NCI-H2196 (cell line): ENCODE measurements at regions not wholly inside any gene's neighbourhood (a gene's known extent, or its start where the extent isn't known, plus 50 kb on each side); places are given as distances from the start of the nearest gene placed in this dataset.

Experiments
- DNase-seq: peaks from one replicate; lab custom pipeline; 2025; ENCODE audit not compliant: unreplicated experiment; lab: John Stamatoyannopoulos, UW

DNA sequence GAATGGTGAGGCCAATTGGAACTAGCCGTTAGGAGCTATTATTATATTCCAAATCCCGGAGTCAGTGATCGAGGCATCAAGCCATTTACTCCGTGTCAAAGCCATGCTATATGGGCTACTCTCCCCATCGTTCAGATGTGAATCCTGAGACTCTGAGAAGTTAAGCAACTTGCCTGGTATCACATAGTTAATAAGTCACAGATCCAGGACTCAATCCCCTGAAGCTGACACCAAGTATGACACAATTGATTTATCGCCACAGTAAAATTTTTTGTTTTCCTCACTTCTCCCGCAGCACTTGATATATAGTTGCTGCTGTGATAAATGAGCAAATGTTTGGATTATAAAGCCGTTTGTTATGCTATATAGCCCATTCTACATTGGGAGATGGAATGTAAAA is 50.8 kb upstream of the TSHZ2 start:
- DNase-seq = no peak

DNA sequence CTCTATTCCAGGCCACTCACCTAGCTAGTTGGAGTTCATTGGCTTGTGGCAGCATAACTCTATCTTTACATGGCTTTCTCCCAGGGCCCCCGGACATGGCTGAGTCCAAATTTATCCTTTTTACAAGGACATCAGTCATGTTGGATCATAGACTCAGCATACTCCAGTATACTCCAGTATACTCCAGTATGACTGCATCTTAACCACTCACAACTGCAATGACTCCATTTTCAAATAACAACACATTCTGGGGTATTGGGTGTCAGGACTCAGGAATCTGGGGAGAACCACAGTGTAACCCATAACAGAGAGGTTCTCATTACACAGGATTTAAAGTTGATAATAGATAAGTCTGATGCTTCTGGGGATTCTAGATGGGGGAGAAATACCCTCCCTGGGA is 53.8 kb upstream of the TSHZ2 start:
- no peak for DNase-seq

DNA sequence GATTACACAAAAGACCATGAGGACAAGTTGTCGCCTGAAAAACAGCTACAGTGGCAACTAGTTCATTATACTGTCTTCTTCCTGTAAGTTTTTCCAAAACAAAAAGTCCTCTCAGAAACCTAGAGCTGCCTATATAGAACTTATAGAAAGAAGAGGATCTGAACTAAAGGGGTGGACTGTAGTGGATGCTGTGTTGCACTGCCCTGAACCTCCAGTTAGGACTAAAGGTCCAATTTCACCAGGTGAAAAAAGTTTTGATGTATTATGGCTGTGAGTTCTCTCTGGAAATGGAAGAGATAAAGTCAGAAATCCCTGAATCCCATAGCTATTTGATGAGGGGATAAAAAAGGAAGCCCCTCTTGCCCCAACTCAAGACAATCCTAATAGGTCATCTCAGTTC is 56.6 kb upstream of the TSHZ2 start:
- no peak for DNase-seq

DNA sequence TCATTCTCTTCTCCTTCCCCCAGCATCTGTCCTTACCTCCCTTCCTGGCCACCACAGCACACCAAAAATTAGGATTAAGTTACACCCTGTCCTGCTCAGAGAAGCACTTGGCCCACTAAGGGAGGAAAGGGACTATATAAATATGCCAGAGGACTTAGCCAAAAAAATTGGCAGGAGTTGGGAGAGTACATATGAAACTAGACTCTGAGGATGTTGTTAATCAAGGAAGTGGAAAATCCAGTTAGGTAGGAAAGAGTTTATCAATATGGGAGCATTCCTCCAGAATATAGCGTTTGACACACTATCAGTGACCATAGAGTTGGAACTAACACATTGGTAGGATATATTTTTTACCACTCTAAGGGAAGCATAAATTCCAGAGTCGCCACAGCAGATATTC is 57.3 kb upstream of the TSHZ2 start:
- no peak for DNase-seq

- DNase-seq = no peak
These were observed 58.3 kb upstream of the TSHZ2 start for GRCh38 chr20:52913650-52914387.

DNA sequence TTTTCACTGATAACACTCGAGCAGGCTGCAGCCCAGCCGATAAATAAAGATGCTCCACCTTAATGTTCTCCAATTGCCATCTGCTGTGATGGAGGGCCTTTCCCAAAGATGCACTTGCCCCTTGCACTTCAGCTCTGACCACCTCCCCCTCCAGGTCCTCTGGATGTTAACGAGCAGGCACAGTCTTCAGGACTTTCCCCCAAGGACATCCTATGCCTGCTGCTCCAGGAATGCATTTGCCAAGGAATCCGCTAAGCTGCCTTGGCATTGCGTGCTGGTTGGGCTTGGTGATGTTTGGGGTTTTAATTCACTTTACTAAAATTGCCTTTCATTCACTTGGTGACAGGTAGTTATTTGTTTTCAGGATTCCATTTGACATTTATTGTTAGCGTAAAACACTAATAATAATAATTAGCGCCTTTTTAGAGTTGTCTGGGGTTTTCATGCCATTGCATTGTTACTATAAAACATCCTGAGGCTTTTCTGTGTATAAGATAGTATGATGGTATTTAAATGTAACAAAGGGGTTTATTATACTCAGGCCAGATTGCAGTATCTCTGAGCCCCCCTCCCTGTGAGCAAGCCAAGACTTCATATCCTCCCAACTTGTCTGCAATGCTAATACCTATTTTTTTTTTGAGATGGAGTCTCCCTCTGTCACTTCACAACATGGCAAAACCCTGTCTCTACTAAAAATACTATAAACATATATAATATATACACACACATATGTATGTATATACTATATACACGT is 66.7 kb upstream of the TSHZ2 start:
- no peak for DNase-seq

DNA sequence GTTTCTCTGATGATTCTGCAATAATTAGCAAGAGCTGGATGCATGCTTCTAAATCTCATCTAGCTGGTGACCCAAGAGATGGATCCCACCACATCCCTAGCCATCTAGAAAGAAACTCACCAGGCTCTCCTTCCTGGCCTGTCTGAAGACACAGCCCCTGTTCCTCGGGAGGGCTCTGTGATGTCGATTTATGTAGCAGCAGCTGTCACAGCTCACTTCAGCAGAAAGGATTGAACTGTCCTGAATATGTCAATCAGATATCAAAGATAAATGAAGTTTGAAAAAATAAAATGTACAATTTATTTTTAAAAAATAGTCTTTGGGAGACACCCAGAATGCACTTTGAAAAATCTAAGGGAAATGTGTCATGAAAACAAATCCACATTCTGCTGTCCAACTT is 67.3 kb upstream of the TSHZ2 start:
- DNase-seq = no peak

DNA sequence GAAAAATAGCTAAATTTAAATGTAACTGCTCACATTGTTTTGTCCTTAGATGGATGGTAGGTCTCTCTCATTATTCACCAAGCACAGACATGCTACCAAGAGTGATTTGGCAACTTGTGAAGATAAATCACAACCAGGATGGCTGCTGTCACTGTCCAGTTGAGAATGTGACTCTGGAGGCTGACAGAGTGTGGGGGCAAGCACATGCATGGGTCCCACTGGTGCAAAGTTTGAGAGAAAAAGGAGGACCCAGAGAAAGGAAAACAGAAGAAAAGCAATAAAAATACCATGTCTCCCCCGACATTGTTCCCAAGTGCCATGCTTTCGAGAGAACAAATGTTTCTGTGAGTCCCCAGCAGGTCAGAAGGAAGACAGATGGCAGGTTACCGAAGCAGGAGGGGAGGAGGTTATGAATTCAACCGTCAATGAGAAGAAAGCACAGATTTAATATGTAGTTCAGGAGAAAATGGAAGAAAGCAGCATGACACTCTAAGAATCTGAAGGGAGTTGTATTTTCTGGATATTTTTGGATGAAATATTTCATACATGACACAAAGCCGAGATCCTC is 73.0 kb upstream of the TSHZ2 start:
- no peak for DNase-seq

DNA sequence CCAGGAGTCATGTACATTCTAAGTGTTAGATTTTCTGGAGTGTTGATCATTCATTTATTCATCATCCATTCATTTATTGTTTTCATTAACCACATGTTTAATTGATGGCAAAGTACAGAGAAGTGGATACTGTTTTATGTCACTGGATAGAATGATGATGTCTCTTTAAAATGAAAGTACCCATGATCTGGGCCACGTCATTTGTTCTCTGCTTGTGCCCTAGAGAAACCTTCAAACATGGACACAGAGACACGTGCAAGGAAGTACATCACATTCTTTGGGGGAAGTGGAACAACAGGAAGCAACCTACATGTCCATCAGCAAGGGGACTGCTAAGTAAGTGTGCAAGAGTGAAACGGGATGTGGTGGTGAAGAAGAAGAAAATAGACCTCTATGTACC is 75.8 kb upstream of the TSHZ2 start:
- DNase-seq = no peak

DNA sequence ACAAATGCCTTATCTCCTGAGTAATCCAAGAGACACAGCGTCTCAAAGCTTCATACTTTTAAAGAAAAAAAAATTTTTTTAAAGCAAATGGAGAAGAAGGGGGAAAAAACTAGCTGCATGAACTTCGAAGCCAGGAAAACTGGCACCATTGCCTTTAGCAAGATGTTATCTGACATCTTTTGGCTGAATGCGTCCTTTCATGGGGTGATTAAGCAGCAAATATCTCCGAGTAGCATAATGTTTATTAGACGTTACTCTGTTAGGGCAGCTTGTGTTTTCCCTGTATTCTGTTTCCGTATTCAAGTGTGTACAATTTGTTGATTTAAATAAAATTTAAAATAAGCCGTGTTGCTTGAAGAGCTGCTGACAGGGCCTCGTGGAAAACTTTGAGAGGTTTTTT is 76.5 kb upstream of the TSHZ2 start:
- DNase-seq = no peak

DNA sequence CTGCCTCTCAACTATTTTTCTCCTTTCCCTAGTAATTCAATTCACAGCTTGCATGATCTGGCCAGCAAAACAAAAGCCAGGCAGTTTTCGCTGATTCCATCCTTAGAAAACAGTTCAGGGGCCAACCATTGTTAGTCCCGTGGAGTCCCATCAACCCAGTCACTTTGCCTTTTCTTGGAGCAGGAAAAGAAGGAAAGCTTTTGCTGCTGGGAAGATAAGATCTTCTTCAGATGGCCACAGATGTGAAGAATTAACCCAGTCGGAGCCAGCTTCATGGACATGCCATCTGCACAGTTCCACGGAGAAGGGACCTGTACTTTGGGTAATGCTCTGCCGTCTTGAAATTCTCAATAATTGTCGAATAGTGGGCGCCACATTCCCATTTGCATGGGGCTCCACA is 76.9 kb upstream of the TSHZ2 start:
- no peak for DNase-seq

- no peak for DNase-seq
These were observed 78.7 kb upstream of the TSHZ2 start for GRCh38 chr20:52893498-52893897.

GRCh38 chr20:52892023-52892422 is 80.1 kb upstream of the TSHZ2 start:
- no peak for DNase-seq

DNA sequence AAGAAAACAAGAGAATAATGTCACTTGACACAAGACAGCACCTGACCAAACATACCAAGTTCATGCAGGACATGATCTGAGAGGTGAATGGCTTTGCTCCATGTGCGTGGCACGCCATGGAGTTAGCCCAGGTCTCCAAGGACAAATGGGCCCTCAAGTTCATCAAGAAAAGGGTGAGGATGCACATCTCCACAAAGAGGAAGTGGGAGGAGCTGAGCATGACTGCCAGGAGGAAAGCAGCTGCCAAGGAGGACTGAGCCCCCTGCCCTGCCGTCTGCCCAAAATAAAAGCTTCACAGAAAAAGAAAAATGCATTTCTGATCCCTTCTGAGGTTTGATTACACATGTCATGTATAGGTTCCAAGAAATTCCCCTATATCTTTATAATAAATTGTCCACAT is 82.0 kb upstream of the TSHZ2 start:
- no peak for DNase-seq

DNA sequence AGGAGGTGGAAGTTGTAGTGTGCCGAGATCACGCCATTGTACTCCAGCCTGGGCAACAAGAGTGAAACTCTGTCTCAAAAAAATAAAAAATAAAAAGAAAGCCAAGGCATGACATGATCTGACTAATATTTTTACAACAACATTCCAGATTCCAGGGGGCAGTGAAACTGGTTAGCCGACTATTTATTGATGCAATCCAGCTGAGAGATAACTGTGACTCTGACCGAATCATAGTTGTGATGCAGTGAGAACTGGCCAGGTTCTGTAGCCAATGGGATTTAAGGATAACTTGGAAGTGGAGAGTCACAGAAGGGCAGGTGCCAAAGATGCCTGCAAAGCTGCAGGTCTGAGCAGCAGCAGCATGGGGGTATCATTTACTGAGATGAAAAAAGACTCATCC is 82.9 kb upstream of the TSHZ2 start:
- DNase-seq = no peak

- DNase-seq = no peak
These were observed 84.1 kb upstream of the TSHZ2 start for GRCh38 chr20:52888096-52888495.

GRCh38 chr20:52880997-52881396 is 91.2 kb upstream of the TSHZ2 start:
- no peak for DNase-seq

DNA sequence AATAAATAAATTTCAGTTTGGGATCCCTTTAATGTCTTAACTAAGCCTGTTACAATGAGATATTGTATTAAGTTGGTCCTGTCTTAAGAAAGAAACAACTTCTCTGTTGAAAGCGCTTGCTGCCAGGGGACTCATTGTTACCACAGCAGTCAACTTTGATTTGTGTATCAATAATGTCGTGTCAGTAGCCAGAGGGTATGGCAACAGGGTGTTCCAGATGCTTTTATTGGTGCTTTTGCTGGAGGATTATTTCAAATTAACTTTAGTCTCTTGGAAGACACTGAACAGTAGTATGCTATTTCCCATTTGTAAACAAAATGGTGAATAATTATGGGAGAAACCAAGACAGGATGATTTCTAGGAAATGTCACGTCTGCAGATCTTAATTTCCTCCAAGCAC is 91.9 kb upstream of the TSHZ2 start:
- no peak for DNase-seq

GRCh38 chr20:52874241-52874640 is 97.9 kb upstream of the TSHZ2 start:
- DNase-seq = no peak

- DNase-seq = no peak
These were observed 102.3 kb upstream of the TSHZ2 start for GRCh38 chr20:52869698-52870501.

DNA sequence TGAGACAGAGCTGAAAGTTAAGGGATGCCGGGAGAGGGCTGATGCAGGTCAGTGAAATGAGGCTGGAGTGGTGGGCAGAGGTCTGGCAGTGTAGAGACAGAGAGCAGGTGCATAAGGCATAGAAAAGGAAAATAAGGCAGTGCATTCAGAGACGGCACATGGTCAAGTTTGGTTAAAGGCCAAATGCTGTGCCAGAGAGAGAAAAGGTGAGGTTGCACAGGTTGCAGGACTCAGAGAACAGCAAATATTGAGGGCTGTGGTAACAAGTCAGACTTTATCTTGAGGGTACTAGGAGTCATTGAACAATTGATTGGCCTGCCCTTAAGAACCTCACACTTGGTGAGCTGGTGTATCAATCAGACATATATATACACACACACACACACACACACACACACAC is 102.9 kb upstream of the TSHZ2 start:
- DNase-seq = no peak

DNA sequence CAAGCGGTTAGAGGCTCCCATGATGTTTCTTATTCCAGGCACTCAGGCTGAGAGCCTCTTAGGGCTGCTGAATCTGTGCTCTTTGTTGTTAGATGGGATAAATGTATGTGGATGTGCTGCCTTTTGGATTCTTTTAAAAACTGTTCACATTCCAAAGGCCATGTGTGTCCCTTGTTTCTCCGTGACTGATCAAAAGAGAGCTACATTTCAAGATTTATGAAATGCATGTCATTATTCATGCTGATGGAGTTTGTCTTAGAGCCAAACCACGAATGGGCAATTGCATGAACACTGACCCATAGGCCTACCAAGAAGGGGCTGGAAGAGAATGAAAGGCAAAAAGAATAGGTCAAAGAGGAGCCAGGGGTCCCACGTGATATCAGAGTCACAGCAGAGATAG is 104.9 kb upstream of the TSHZ2 start:
- DNase-seq = no peak
